ENCODE measurements at regions not wholly inside any gene's neighbourhood (a gene's known extent, or its start where the extent isn't known, plus 50 kb on each side); places are given as distances from the start of the nearest gene placed in this dataset.
"Not testable (repeated sequence)": the region's sequence is repeated elsewhere in the genome, so short reads cannot be mapped to it uniquely, and the experiment has no call there.

GRCh38 chr10:50992972-50993766 is 81.1 kb upstream of the PRKG1 start:
- ATAC-seq (peak; percentile 37), DNase-seq (ENCODE audit: missing footprints) (peak; percentile 72)
- intact Hi-C loops (cut with DNase I): no loop called here

GRCh38 chr10:50993771-50994251 is 80.5 kb upstream of the PRKG1 start:
- peak; percentile 60 for DNase-seq (ENCODE audit: missing footprints)
- ATAC-seq: no peak
- intact Hi-C loops (cut with DNase I): no loop called here

- ATAC-seq (no peak), DNase-seq (ENCODE audit: missing footprints) (no peak)
- intact Hi-C loops (cut with DNase I): loop anchor here (5.0 kb wide), 1 partner anchor 1220 kb away; no protein-coding TSS in a partner anchor
Observed at GRCh38 chr10:50997461-50997860, 76.8 kb upstream of the PRKG1 start.

- ATAC-seq (no peak), DNase-seq (ENCODE audit: missing footprints) (no peak)
- intact Hi-C loops (cut with DNase I): loop anchor here (5.0 kb wide), 1 partner anchor 1218 kb away; no protein-coding TSS in a partner anchor
Observed at GRCh38 chr10:50999163-50999562, 75.1 kb upstream of the PRKG1 start.

DNA sequence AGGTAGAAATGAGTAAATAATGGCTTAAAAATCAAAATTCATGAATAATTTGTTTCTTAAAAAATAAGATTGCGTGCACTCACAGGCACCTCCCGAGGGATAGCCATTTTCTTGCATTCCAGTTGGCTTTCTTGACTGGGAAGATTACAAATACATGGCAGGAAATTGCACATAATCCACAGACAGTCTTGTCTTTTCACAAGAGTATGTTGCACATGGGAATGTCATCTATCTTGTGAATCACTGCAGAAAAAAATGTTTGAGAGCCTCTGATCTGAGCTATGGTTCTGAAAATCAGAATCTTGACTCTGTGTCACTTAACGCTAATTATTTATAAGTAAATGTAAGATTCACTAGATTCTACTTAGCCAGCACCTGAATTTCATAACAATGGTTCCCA is 74.1 kb upstream of the PRKG1 start:
- ATAC-seq: no peak
- DNase-seq (ENCODE audit: missing footprints): no peak
- intact Hi-C loops (cut with DNase I): loop anchor here (5.0 kb wide), 2 partner anchors 47 to 1487 kb away; no protein-coding TSS in a partner anchor

- DNase-seq (ENCODE audit: missing footprints) (no peak), ATAC-seq (no peak)
- intact Hi-C loops (cut with DNase I): loop anchor here (5.0 kb wide), 2 partner anchors 46 to 1486 kb away; no protein-coding TSS in a partner anchor
Observed at GRCh38 chr10:51000976-51001375, 73.3 kb upstream of the PRKG1 start.

DNA sequence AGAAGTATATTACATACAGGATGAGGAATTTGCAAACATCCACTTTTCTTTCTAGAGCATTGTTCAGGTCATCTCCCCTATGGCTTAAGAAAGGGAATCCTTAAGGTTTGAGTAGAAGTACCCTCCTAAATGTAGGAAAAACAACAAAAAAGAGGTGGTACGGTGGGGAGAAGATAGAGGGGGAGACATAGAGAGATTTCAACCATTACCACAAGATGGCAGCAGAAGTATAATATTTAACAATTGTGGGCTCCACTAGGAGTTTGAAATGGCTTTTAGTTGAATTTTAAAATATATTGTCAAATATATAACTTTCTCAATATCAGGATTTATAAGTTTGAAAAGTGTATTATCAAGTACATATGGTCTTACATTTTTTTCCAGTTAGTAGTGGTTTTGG is 72.7 kb upstream of the PRKG1 start:
- intact Hi-C loops (cut with DNase I): loop anchor here (5.0 kb wide), 2 partner anchors 46 to 1486 kb away; no protein-coding TSS in a partner anchor
- ATAC-seq (peak; percentile 53), DNase-seq (ENCODE audit: missing footprints) (no peak)

DNA sequence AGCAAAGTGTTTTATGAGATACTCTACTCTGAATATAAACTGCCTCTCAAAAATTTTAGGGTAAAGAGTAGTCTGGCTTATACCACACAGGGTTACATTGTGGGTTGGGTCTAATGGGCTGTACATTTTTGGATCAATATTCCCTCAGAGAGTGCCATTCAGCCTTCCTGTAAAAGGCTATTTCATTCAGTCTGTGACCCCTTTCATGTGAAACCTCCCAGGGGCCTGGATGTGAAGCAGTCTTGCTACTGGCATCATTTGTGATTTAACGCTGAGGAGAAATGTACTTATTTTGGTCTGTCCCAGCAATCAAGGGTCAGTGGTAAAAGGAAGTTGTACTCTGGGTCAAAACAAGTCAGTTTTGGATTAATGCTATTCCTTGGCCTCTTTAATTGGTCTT is 71.8 kb upstream of the PRKG1 start:
- DNase-seq (ENCODE audit: missing footprints) (no peak), ATAC-seq (no peak)
- intact Hi-C loops (cut with DNase I): loop anchor here (5.0 kb wide), 2 partner anchors 45 to 1485 kb away; no protein-coding TSS in a partner anchor

DNA sequence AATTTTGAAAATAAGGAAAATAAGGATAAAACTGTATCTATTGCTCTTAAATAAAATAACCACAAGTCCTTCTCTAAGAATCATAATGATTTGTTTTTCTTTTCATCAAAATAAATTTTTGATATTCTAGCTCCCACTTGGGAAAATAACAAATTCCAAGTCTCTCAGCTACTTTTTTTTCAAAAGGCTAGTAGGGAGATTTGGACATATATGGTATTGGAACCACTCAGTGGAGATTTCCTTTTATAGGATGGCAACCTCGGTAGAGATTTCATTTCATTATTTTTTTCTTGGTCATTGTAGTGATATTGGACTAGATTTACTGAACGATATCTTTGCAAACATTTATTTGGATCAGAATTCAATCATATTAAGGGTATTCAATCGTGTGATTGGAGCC is 69.5 kb upstream of the PRKG1 start:
- intact Hi-C loops (cut with DNase I): loop anchor here (5.0 kb wide), 2 partner anchors 43 to 1483 kb away; no protein-coding TSS in a partner anchor
- ATAC-seq: no peak
- no peak for DNase-seq (ENCODE audit: missing footprints)

- intact Hi-C loops (cut with DNase I): no loop called here
- DNase-seq (ENCODE audit: missing footprints) (no peak), ATAC-seq (no peak)
Observed at GRCh38 chr10:51005551-51005950, 68.7 kb upstream of the PRKG1 start.

DNA sequence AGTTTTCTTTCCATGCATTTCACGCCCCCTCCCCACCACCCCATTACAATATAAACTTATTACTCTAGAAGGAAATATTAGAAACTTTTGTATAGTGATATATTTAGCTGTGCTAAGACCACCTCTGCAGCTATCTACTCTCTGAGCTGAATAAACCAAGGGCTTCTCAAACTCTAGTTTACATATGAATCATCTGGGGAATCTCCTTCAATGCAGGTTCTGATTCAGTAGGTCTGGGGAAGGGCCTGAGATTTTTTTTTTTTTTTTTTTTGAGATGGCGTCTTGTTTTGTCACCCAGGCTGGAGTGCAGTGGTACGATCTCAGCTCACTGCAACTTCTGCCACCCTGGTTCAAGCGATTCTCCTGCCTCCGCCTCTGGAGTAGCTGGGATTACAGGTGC is 67.6 kb upstream of the PRKG1 start:
- DNase-seq (ENCODE audit: missing footprints) (no peak), ATAC-seq (no peak)
- intact Hi-C loops (cut with DNase I): no loop called here

DNA sequence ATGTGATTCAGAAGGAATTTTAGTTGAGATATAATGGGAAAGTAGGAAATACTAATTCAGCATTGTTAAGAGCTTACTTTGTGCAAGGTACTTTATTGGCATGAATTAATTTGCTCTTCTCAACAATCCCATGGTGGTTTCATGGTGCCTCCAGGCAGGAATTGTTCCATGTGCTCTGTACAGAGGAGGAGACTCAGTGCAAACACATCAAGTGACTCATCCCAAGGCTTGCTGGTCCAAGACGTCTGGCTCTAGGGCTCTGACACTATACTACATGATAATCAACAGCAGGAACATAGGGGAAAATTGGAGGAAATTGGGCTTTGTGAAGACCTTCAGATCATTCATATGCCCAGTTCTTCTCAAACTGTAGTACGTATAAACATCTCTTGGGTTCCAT is 66.5 kb upstream of the PRKG1 start:
- intact Hi-C loops (cut with DNase I): no loop called here
- DNase-seq (ENCODE audit: missing footprints): no peak

DNA sequence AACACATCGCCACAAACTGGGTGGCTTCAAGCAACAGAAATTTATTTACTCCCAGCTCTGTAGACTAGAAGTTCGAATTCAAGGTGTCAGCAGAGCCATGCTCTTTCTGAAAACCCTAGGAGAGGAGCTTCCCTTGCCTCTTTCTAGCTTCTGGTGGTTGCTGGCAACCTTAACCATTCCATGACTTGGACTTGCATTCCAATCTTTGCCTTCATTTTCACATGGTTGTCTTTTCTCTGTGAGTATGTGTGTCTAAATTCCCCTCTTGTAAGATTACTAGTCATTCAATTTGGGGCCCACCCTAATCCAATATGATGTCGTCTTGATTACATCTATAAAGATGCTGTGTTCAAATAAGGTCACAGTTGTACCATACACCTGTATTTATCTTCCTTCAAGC is 65.9 kb upstream of the PRKG1 start:
- no peak for ATAC-seq
- intact Hi-C loops (cut with DNase I): no loop called here
- no peak for DNase-seq (ENCODE audit: missing footprints)

More for the DNA sequence above, 66.5 kb upstream of the PRKG1 start:
- no peak for ATAC-seq

DNA sequence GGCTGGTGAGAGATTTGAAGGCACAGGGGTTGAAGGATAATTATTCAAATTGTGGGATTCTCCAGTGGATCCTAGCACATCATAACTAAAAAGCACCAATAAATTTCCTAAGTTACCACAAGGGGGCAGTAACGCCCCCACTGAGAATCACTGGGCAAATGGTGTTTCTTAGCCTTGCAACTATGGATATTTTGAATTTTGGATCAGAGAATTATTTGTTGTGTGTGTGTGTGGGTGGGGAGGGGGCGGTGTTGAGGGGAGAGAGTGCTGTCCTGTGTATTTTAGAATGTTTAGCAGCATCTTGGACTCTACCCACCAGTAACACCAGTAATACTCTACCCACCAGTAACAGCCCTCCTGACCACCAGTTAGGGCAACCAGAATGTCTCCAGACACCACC is 63.3 kb upstream of the PRKG1 start:
- intact Hi-C loops (cut with DNase I): loop anchor here (5.0 kb wide), 1 partner anchor 951 kb away; no protein-coding TSS in a partner anchor
- no peak for DNase-seq (ENCODE audit: missing footprints)
- ATAC-seq: peak; percentile 28

DNA sequence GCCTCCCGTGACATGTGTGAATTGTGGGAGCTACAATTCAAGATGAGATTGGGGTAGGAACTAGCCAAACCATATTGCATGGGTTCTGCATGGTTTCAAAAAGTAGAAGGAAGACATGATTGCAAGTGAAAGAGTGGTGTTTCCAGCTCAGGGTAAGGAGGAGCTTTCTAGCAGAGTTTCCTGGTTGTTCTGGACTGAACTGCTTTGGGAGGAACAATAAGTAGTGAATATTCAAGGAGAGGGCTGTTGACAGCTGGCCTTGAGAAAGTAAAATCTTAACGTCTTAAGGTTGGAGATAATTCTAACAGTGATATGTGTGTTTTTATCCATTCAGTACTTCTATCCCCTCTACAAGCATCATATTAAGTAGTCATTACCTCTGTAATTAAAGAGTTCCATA is 62.2 kb upstream of the PRKG1 start:
- intact Hi-C loops (cut with DNase I): loop anchor here (5.0 kb wide), 1 partner anchor 950 kb away; no protein-coding TSS in a partner anchor
- DNase-seq (ENCODE audit: missing footprints) (no peak), ATAC-seq (no peak)

DNA sequence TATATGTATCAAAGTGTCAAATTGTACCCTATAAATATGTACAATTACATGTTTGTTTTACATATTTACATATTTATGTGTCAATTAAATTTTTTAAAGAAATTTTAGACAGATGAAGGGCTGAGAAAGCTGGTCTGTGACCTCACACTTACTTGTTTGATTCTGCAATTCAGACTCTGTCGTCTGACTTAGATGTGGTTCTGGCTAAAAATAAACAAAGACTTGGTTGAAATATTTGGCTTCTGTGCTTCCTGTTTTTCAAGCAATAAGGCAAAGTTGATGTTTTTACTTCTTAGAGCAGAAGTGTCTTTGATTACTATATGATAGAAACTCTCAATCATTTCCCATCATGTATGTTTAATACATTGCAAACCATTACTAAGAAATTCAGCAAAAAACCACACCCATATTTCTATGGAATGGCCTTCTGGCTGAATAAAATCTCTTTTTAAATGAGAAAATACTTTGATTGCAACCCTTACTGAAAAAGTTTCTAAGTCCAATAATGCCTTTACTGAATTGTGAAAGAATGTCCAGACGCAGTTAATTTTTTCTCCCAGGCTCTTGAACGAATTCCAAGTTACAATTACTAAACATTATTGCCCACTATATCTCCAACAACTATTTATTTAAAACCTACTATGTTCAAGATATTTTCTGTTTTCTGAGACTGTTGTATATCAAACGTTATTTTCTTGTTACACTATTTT is 59.5 kb upstream of the PRKG1 start:
- intact Hi-C loops (cut with DNase I): loop anchor here (5.0 kb wide), 1 partner anchor 947 kb away; no protein-coding TSS in a partner anchor
- no peak for ATAC-seq
- DNase-seq (ENCODE audit: missing footprints): no peak

DNA sequence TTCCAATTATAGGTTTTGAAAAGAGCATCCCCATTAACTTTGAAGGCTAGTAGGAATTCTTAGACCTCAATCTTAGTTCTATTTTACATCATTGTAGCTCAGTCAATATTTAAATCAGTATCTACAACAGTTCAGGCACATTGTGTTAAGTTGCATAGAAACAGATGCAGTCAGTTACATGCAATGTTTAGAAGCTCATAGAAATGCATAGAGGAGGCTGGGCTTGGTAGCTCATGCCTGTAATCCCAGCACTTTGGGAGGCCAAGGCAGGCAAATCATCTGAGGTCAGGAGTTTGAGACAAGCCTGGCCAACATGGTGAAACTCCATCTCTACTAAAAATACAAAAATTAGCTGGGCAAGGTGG is 58.9 kb upstream of the PRKG1 start:
- intact Hi-C loops (cut with DNase I); DNase-seq (ENCODE audit: missing footprints); ATAC-seq: not testable (repeated sequence)

- intact Hi-C loops (cut with DNase I): no loop called here
- ATAC-seq (peak; percentile 12), DNase-seq (ENCODE audit: missing footprints) (no peak)
Observed at GRCh38 chr10:51020200-51020599, 54.1 kb upstream of the PRKG1 start.

- DNase-seq (ENCODE audit: missing footprints) (no peak), ATAC-seq (no peak)
- intact Hi-C loops (cut with DNase I): no loop called here
Observed at GRCh38 chr10:51022933-51023585, 51.2 kb upstream of the PRKG1 start.
